Activated CD8-positive, alpha-beta T cell treated with anti-CD3 and anti-CD28 coated beads for 36 hours (primary cell): ENCODE measurements at regions not wholly inside any gene's neighbourhood (a gene's known extent, or its start where the extent isn't known, plus 50 kb on each side); places are given as distances from the start of the nearest gene placed in this dataset.

Experiments used
- ATAC-seq: fragments of 200-7000 bp; cut with Tn5 transposase; one replicate; pipeline ENCODE4 v1.10.0; 2021; ENCODE audit warnings: mild to moderate bottlenecking, moderate library complexity
- CTCF ChIA-PET: fragments of 350-600 bp; sonication (Branson Sonifier 250); formaldehyde crosslinking; loops from one replicate; lab custom pipeline; 2021; ENCODE audit warnings: antibody characterized with exemption; lab: Charles Lee
- POLR2A ChIA-PET: fragments of 350-600 bp; sonication (Branson Sonifier 250); formaldehyde crosslinking; loops from one replicate; lab custom pipeline; 2021; ENCODE audit warnings: antibody characterized with exemption; lab: Charles Lee
- DNase-seq: peaks from one replicate; pipeline ENCODE4 v3.0.0-alpha.2; 2020
- H3K27ac Mint-ChIP-seq: one replicate; pipeline ENCODE4 v1.8.0; 2021; ENCODE audit warnings: mild to moderate bottlenecking, mixed read lengths
- H3K27me3 Mint-ChIP-seq: one replicate; pipeline ENCODE4 v1.8.0; 2021; ENCODE audit warnings: mixed read lengths
- H3K36me3 Mint-ChIP-seq: one replicate; pipeline ENCODE4 v1.8.0; 2021; ENCODE audit warnings: low read depth, mixed read lengths
- H3K4me1 Mint-ChIP-seq: one replicate; pipeline ENCODE4 v1.8.0; 2021; ENCODE audit warnings: low read depth, mixed read lengths
- H3K4me3 Mint-ChIP-seq: one replicate; pipeline ENCODE4 v1.8.0; 2021; ENCODE audit warnings: mild to moderate bottlenecking, moderate library complexity, mixed read lengths
- H3K9me3 Mint-ChIP-seq: one replicate; pipeline ENCODE4 v1.8.0; 2021; ENCODE audit warnings: mixed read lengths
- CTCF ChIP-seq: fragments of 200-600 bp; IDR thresholded peaks from one replicate; pipeline ENCODE4 v1.8.0; 2022; ENCODE audit warnings: antibody characterized with exemption, mild to moderate bottlenecking
- intact Hi-C: fragments of 100-400 bp; cut with micrococcal nuclease; formaldehyde crosslinking; loops from one replicate; pipeline ENCODE4 v1.10.0; 2022

DNA sequence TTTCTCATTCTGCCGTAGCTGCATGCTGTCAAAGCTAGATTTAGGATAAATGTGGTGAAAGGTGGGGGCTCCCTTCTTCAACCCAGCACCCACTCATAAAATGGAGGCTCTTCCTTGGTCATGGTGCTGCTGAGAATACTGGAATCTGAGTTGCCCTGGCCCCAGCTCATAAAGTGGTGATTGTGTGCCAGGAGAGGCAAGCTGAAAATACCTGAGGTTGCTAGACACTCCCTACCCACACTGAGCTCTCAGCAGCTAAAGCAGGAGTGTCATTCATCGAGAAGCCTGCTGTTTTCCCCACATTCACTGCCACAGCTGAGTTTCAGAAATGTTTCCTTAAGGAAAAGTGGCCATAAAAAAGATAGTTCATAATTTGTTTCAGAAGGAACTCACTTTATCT lies 297.1 kb upstream of the RBMS1 start:
- Mint-ChIP-seq H3K27me3 (peaks cover 1% of the 10 kb centered on the region), H3K4me3 (no peak overlapping the region), H3K4me1 (no peaks in the 10 kb centered on the region), H3K9me3 (no peaks in the 10 kb centered on the region), H3K27ac (no peak overlapping the region), H3K36me3 (no peaks in the 10 kb centered on the region)
- intact Hi-C loops: no loop called here
- CTCF ChIA-PET: interaction anchor here (0.8 kb wide), 1 partner anchor 8 kb away, joined by 3 read pairs; no protein-coding TSS in a partner anchor
- POLR2A ChIA-PET: no interaction called here
- ATAC-seq: no peak
- DNase-seq: no peak
- no peak for TF ChIP-seq CTCF

GRCh38 chr2:160791884-160792283 lies 298.3 kb upstream of the RBMS1 start:
- TF ChIP-seq CTCF: no peak
- no peak for ATAC-seq
- H3K4me1 Mint-ChIP-seq: no peaks in the 10 kb centered on the region
- intact Hi-C loops: no loop called here
- H3K4me3 Mint-ChIP-seq: no peak overlapping the region
- no peak overlapping the region for H3K27ac Mint-ChIP-seq
- DNase-seq: no peak
- CTCF ChIA-PET: no interaction called here
- no peaks in the 10 kb centered on the region for H3K27me3 Mint-ChIP-seq
- POLR2A ChIA-PET: no interaction called here
- H3K9me3 Mint-ChIP-seq: no peaks in the 10 kb centered on the region
- no peaks in the 10 kb centered on the region for H3K36me3 Mint-ChIP-seq

- Mint-ChIP-seq H3K36me3 (no peaks in the 10 kb centered on the region), H3K27me3 (no peaks in the 10 kb centered on the region), H3K4me1 (no peaks in the 10 kb centered on the region), H3K4me3 (no peak overlapping the region), H3K9me3 (no peaks in the 10 kb centered on the region), H3K27ac (no peak overlapping the region)
- TF ChIP-seq CTCF: no peak
- DNase-seq (no peak), ATAC-seq (no peak)
- CTCF ChIA-PET: no interaction called here
- POLR2A ChIA-PET: no interaction called here
- intact Hi-C loops: no loop called here
Observed at GRCh38 chr2:160792837-160793236, 299.2 kb upstream of the RBMS1 start.

DNA sequence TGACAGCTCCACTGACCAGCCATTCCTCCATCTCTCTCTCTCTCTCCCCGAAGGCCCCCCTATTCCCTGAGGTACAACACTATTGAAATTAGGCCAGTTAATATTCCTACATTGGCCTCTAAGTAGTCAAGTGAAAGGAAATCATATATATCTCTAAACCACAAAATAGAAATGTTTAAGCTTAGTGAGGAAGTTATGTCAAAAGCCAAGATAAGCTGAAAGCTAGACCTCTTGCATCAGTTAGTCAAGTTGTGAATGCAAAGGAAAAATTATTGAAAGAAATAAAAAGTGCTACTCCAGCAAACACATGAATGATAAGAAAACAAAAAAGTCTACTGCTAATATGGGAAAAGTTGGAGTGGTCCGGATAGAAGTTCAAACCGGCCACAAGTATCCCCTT lies 301.3 kb upstream of the RBMS1 start:
- POLR2A ChIA-PET: no interaction called here
- Mint-ChIP-seq H3K4me3 (no peak overlapping the region), H3K27me3 (no peaks in the 10 kb centered on the region)

GRCh38 chr2:160803881-160804280 lies 310.3 kb upstream of the RBMS1 start:
- H3K36me3 Mint-ChIP-seq: no peaks in the 10 kb centered on the region
- H3K4me3 Mint-ChIP-seq: no peak overlapping the region
- H3K9me3 Mint-ChIP-seq: no peaks in the 10 kb centered on the region
- ChIA-PET CTCF (no interaction called here), POLR2A (no interaction called here)
- intact Hi-C loops: no loop called here
- TF ChIP-seq CTCF: no peak
- peaks cover 6% of the 10 kb centered on the region for H3K4me1 Mint-ChIP-seq
- no peaks in the 10 kb centered on the region for H3K27me3 Mint-ChIP-seq
- DNase-seq: no peak
- no peak for ATAC-seq
- H3K27ac Mint-ChIP-seq: no peak overlapping the region

More for the DNA sequence above, 301.3 kb upstream of the RBMS1 start:
- CTCF ChIA-PET: interaction anchor here (1.1 kb wide), 1 partner anchor 200 kb away, joined by 3 read pairs; no protein-coding TSS in a partner anchor
- ATAC-seq (no peak), DNase-seq (no peak)
- no peak for TF ChIP-seq CTCF
- Mint-ChIP-seq H3K27ac (no peak overlapping the region), H3K4me1 (no peaks in the 10 kb centered on the region), H3K9me3 (no peaks in the 10 kb centered on the region), H3K36me3 (no peaks in the 10 kb centered on the region)
- intact Hi-C loops: no loop called here
